ENCODE measurements at regions not wholly inside any gene's neighbourhood (a gene's known extent, or its start where the extent isn't known, plus 50 kb on each side); places are given as distances from the start of the nearest gene placed in this dataset.

- in situ Hi-C loops (cut with MboI; ENCODE audit: low sequenced_read_pairs, unreplicated experiment) = no loop called here
- no peak for TF ChIP-seq CTCF (IDR thresholded peaks at IDR 0.05; ENCODE audit: borderline replicate concordance, control extremely low read depth, extremely low read depth, insufficient read depth, missing control alignments)
- no peak for DNase-seq (ENCODE audit: low spot score)
Observed at GRCh38 chr14:82549306-82549990, 1015.8 kb upstream of the SEL1L start.

- TF ChIP-seq CTCF (IDR thresholded peaks at IDR 0.05; ENCODE audit: borderline replicate concordance, control extremely low read depth, extremely low read depth, insufficient read depth, missing control alignments) = no peak
- no peak for DNase-seq (ENCODE audit: low spot score)
- in situ Hi-C loops (cut with MboI; ENCODE audit: low sequenced_read_pairs, unreplicated experiment) = no loop called here
Observed at GRCh38 chr14:82562881-82563280, 1029.2 kb upstream of the SEL1L start.

GRCh38 chr14:82565825-82566224 lies 1032.2 kb upstream of the SEL1L start:
- in situ Hi-C loops (cut with MboI; ENCODE audit: low sequenced_read_pairs, unreplicated experiment) = no loop called here
- no peak for TF ChIP-seq CTCF (IDR thresholded peaks at IDR 0.05; ENCODE audit: borderline replicate concordance, control extremely low read depth, extremely low read depth, insufficient read depth, missing control alignments)
- no peak for DNase-seq (ENCODE audit: low spot score)

- no peak for TF ChIP-seq CTCF (IDR thresholded peaks at IDR 0.05; ENCODE audit: borderline replicate concordance, control extremely low read depth, extremely low read depth, insufficient read depth, missing control alignments)
- DNase-seq (ENCODE audit: low spot score) = no peak
- in situ Hi-C loops (cut with MboI; ENCODE audit: low sequenced_read_pairs, unreplicated experiment) = no loop called here
Observed at GRCh38 chr14:82587226-82587625, 1053.6 kb upstream of the SEL1L start.

- in situ Hi-C loops (cut with MboI; ENCODE audit: low sequenced_read_pairs, unreplicated experiment) = no loop called here
- no peak for DNase-seq (ENCODE audit: low spot score)
- TF ChIP-seq CTCF (IDR thresholded peaks at IDR 0.05; ENCODE audit: borderline replicate concordance, control extremely low read depth, extremely low read depth, insufficient read depth, missing control alignments) = no peak
Observed at GRCh38 chr14:82595466-82595865, 1061.8 kb upstream of the SEL1L start.

GRCh38 chr14:82602794-82603193 lies 1069.1 kb upstream of the SEL1L start:
- in situ Hi-C loops (cut with MboI; ENCODE audit: low sequenced_read_pairs, unreplicated experiment) = no loop called here
- no peak for TF ChIP-seq CTCF (IDR thresholded peaks at IDR 0.05; ENCODE audit: borderline replicate concordance, control extremely low read depth, extremely low read depth, insufficient read depth, missing control alignments)
- no peak for DNase-seq (ENCODE audit: low spot score)

Measured in GM13976 (cell line).